Ectodermal cell (in vitro differentiated cells): ENCODE measurements at regions not wholly inside any gene's neighbourhood (a gene's known extent, or its start where the extent isn't known, plus 50 kb on each side); places are given as distances from the start of the nearest gene placed in this dataset.

Source experiments
- H3K27ac ChIP-seq: 2 replicates; pipeline ENCODE4 v1.7.0; 2013; ENCODE audit warnings: mild to moderate bottlenecking, low read depth, low read length; ENCODE audit not compliant: insufficient read depth, poor library complexity, severe bottlenecking
- H3K27me3 ChIP-seq: 2 replicates; pipeline ENCODE4 v1.7.0; 2013; ENCODE audit warnings: mild to moderate bottlenecking, low read length; ENCODE audit not compliant: insufficient read depth, control insufficient read depth, poor library complexity, severe bottlenecking
- H3K36me3 ChIP-seq: one replicate; pipeline ENCODE4 v1.7.0; 2013; ENCODE audit warnings: low read length; ENCODE audit not compliant: control insufficient read depth, insufficient read depth
- H3K4me1 ChIP-seq: one replicate; pipeline ENCODE4 v1.7.0; 2013; ENCODE audit warnings: low read length; ENCODE audit not compliant: control insufficient read depth, insufficient read depth
- H3K4me3 ChIP-seq: 2 replicates; pipeline ENCODE4 v1.7.0; 2013; ENCODE audit warnings: low read depth, low read length, control low read depth; ENCODE audit not compliant: insufficient read depth
- H3K9me3 ChIP-seq: 2 replicates; pipeline ENCODE4 v1.7.0; 2013; ENCODE audit warnings: mild to moderate bottlenecking, low read length, moderate library complexity; ENCODE audit not compliant: control insufficient read depth
- WGBS, 2 experiments: methylation state at CpG; one replicate each; pipeline ENCODE4 v1.1.7; 2013; ENCODE audit warnings: missing lambda C conversion rate in 2 of 2; 5-methylcytosine and 5-hydroxymethylcytosine counted together

DNA sequence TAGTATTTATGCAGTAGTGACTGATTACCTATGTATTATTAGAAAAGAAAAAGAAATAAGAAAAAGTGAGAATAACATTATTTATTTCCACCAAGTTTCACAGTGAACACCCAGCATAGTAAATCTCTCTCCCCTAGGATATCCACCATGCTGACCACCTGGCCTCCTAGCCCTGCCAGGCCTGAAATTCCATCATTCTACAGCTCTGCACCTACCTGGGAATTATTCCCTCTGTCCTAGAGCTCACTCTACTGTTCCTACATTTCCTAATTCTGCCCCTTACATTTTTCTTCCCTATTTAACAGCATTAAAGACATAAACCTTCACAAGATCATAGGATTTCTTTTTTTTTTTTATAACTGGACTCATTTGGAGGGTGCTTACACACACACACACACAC is 525.3 kb upstream of the PPP2R3A start:
- Histone ChIP-seq H3K4me1 (peaks cover 4% of the 10 kb centered on the region), H3K27ac (no peak overlapping the region), H3K9me3 (no peaks in the 10 kb centered on the region), H3K4me3 (no peak overlapping the region), H3K27me3 (no peaks in the 10 kb centered on the region), H3K36me3 (no peaks in the 10 kb centered on the region)

DNA sequence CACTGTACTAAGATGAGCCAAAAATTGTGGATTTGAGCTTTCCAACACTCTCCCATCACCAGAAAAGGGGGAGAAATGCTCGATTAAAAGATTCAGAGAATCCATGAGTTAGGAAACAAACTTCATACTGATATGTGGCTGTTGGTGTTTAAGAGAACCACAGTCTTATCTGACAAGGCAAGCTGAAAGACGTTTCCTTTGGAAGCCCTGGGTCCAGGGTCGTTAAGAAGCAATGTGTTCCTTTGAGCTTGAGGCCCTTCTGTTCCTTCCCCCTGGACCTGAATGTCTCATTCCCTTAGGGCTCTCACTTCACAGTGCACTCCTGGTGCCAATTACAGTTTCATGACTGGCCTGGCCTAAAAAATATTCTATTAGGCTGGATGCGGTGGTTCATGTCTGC is 524.8 kb upstream of the PPP2R3A start:
- no peak overlapping the region for H3K4me3 ChIP-seq
- no peak overlapping the region for H3K27ac ChIP-seq
- no peaks in the 10 kb centered on the region for H3K9me3 ChIP-seq
- H3K4me1 ChIP-seq, result peaks cover 4% of the 10 kb centered on the region
- WGBS, 2 experiments, result 73 to 80% methylated on average over 4 of the region's 4 CpGs
- no peaks in the 10 kb centered on the region for H3K27me3 ChIP-seq
- no peaks in the 10 kb centered on the region for H3K36me3 ChIP-seq

DNA sequence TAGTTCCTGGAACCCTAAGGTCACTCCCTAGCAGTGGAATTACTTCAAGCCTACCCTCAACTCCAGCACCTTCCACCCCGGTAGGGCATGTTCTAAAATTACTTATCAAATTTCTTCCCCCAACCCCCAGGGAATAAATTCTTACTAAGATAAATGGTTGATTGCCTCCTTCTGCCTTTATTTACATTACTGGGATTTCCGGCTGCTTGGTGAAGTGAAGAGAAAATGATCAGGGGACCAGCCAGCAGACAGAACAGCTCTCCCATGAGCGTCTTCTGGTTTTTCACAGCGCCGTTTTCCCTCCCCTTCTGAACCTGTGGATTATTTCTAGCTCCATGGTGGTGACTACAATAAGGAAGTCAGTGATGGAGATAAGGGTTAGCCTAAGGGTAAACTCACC is 521.5 kb upstream of the PPP2R3A start:
- no peaks in the 10 kb centered on the region for H3K9me3 ChIP-seq
- no peaks in the 10 kb centered on the region for H3K36me3 ChIP-seq
- peaks cover 4% of the 10 kb centered on the region for H3K4me1 ChIP-seq
- 97 to 98% methylated on average over 5 of the region's 5 CpGs for WGBS, 2 experiments
- no peak overlapping the region for H3K27ac ChIP-seq
- H3K4me3 ChIP-seq, result no peak overlapping the region
- H3K27me3 ChIP-seq, result no peaks in the 10 kb centered on the region

DNA sequence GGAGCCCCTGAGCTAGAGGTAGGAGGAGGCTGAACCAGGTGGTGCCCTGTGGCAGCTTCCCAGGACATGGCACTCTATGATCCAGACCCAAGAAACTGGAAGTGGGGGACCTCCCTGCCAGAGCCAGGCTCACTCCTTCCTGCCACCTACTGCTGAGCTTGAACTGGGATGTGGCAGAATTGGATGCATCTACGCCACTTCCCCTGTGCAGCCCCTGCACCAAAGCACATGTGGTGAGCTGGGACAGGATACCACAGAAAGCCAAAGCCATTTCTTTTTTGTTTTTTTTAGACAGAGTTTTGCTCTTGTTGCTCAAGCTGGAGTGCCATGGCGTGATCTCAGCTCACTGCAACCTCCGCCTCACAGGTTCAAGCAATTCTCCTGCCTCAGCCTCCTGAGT is 518.0 kb upstream of the PPP2R3A start:
- no peak overlapping the region for H3K27ac ChIP-seq
- no peak overlapping the region for H3K4me3 ChIP-seq
- no peaks in the 10 kb centered on the region for H3K36me3 ChIP-seq
- H3K9me3 ChIP-seq, result no peaks in the 10 kb centered on the region
- H3K27me3 ChIP-seq, result no peaks in the 10 kb centered on the region
- 94 to 96% methylated on average over 3 of the region's 3 CpGs for WGBS, 2 experiments
- no peaks in the 10 kb centered on the region for H3K4me1 ChIP-seq

DNA sequence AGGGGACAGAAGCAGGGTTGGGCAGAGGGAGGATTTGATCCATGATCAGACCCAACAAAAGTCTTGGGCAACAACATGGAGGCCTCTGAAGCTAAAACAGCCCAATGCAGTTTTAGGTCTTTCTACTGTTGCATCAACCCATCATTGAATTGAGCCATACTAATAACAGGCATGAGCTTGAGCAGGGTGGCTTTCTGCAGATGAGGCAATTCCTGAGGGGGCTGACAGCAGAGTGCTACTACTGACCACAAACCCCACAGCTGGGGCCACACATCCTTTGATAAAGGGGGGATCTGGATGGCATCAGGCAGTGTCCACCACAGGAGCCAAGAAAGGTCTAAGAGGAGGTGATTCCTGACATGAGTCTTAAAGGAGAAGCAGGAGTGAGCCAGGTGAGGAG is 517.0 kb upstream of the PPP2R3A start:
- H3K9me3 ChIP-seq, result no peaks in the 10 kb centered on the region
- no peaks in the 10 kb centered on the region for H3K4me1 ChIP-seq
- no peaks in the 10 kb centered on the region for H3K27me3 ChIP-seq
- H3K36me3 ChIP-seq, result no peaks in the 10 kb centered on the region
- H3K4me3 ChIP-seq, result no peak overlapping the region
- H3K27ac ChIP-seq, result no peak overlapping the region

DNA sequence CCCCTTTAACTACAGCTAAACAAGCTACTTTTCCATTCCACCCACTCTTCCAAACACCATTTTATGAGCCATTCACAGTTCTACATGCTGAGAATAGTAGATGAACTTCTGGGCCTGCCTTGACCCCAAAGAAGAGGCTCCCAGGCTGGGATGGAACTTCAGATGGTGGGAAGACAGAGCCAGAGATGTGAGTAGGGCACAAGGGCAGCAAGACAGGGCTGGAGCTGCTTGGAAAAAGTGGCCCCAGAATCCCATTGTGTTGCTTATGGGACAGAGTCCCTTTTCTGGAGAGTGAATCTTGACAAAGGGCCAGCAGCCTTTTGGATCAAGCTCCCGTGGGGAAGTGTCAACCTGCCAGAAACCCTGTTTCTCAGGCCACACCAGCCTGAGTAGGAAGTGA is 516.5 kb upstream of the PPP2R3A start:
- WGBS, 2 experiments, result 91 to 96% methylated on average over 1 of the region's 1 CpG
- no peaks in the 10 kb centered on the region for H3K9me3 ChIP-seq
- no peaks in the 10 kb centered on the region for H3K27me3 ChIP-seq
- H3K4me3 ChIP-seq, result no peak overlapping the region
- H3K36me3 ChIP-seq, result no peaks in the 10 kb centered on the region
- no peaks in the 10 kb centered on the region for H3K4me1 ChIP-seq
- H3K27ac ChIP-seq, result no peak overlapping the region

DNA sequence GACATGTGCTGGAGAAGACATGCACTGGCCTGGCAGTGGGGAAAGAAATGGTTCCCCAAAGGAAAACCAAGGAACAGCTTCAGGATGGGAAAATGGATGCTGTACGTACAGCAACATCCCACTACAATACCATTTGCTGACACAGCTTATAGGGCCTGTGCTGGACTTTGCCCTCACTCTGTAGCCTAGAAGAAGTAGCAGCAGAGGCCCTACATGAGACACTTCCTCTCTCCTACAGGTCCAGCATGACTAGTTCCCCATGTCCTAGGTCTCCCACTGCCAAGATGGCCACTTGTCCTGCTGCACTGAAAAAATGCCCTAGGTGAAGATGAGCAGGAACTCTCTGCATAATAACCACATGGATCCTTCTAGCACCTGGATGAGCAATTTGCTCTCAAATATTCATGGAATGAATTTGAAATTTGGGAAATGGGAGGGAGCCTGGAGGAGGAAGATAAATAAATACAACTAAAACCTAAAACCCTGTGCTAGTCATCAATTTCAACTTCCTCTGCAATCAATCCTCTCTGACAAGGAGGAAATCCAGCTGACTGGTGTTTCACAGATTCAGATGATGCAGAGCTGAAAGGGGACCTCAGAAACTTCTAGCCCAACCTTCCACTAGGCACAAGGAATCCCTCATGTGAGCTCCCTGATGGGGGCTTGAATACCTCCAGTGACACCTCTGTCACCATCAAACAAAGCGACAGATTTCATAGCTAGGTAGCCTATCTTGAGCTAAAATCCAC is 514.3 kb upstream of the PPP2R3A start:
- Histone ChIP-seq H3K4me1 (peaks cover 3% of the 10 kb centered on the region), H3K9me3 (no peaks in the 10 kb centered on the region), H3K27ac (no peak overlapping the region), H3K36me3 (no peaks in the 10 kb centered on the region), H3K4me3 (no peak overlapping the region), H3K27me3 (no peaks in the 10 kb centered on the region)
- 91 to 94% methylated on average over 2 of the region's 2 CpGs for WGBS, 2 experiments

DNA sequence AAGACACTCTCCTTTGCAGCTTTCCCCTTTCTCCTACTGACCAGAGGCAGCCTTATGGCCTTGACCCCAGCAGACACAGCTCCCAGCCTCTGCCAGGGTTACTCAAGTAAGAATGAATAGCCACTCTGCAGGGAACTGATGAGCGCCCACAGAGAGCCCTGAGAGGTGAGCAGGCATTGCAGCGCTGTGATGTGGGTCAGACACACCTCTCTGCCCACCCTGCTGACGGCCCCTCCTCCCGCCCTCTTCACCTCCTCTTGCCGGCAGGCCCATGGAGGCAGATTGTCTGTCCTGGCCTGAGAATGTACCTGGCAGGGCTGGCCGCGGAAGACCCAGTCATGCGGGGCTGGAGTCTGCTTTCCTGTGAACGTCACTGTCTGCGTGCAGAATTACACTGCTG is 512.6 kb upstream of the PPP2R3A start:
- WGBS, 2 experiments, result 60% methylated on average over 10 of the region's 10 CpGs
- no peaks in the 10 kb centered on the region for H3K27me3 ChIP-seq
- peaks cover 6% of the 10 kb centered on the region for H3K4me1 ChIP-seq
- no peaks in the 10 kb centered on the region for H3K9me3 ChIP-seq
- no peaks in the 10 kb centered on the region for H3K36me3 ChIP-seq
- H3K27ac ChIP-seq, result no peak overlapping the region
- no peak overlapping the region for H3K4me3 ChIP-seq

DNA sequence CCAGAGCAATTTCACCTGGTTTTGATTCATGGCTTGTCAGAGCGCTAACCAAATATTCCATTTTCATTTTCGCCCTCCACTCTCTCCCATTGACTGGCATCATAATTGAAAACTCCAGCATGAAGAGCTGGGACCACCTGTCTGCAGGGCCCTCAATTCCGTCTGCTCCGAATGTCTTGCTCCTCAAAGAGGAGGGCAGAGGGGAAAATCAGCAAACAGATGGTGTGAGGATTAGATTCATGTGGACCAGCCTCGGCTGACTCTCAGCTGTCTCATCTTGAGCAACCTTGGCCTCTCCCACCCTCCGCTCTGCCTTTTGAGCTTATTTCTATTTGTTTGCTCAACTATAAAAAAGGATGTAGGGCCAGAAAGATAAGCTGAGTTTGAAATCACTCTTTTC is 512.2 kb upstream of the PPP2R3A start:
- WGBS, 2 experiments, result 94 to 95% methylated on average over 6 of the region's 6 CpGs
- no peaks in the 10 kb centered on the region for H3K36me3 ChIP-seq

DNA sequence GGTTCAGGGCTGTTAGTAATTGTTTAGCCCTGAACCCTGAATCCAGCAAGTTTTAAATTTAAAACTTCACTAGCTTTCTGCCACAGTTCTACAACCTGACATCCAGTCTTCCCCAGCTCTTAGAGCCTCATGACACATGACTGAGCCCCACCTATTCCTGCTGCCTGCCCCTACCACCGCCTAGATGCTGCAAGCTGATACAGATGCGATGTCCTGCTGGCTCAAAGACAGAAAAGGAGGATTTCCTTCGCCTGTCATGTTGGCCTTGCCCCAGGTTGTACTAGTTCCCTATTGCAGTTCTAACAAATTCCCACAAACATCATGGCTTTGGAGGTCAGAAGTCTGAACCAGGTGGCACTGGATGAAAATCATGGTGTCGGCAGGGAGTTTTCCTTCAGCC is 510.6 kb upstream of the PPP2R3A start:
- H3K27me3 ChIP-seq, result no peaks in the 10 kb centered on the region
- 82% methylated on average over 4 of the region's 4 CpGs for WGBS, 2 experiments
- H3K36me3 ChIP-seq, result no peaks in the 10 kb centered on the region
- H3K4me3 ChIP-seq, result no peak overlapping the region
- H3K4me1 ChIP-seq, result peaks cover 6% of the 10 kb centered on the region
- no peak overlapping the region for H3K27ac ChIP-seq
- no peaks in the 10 kb centered on the region for H3K9me3 ChIP-seq

More for the DNA sequence above, 512.2 kb upstream of the PPP2R3A start:
- H3K27me3 ChIP-seq, result no peaks in the 10 kb centered on the region
- H3K27ac ChIP-seq, result no peak overlapping the region
- peaks cover 6% of the 10 kb centered on the region for H3K4me1 ChIP-seq
- no peak overlapping the region for H3K4me3 ChIP-seq
- no peaks in the 10 kb centered on the region for H3K9me3 ChIP-seq
